HG03575 (cell line): ENCODE measurements at regions not wholly inside any gene's neighbourhood (a gene's known extent, or its start where the extent isn't known, plus 50 kb on each side); places are given as distances from the start of the nearest gene placed in this dataset.

Experiments
- ATAC-seq: cut with Tn5 transposase; IDR thresholded peaks from one replicate; pipeline ENCODE4 v1.9.1; 2021; ENCODE audit not compliant: unreplicated experiment, insufficient number of reproducible peaks, low FRiP score; ENCODE audit errors: extremely low read depth

GRCh38 chr12:76259660-76260389, 88.4 kb downstream of the BBS10 start:
- no peak for ATAC-seq

- ATAC-seq = no peak
Measured at GRCh38 chr12:76259106-76259505, 89.1 kb downstream of the BBS10 start.

GRCh38 chr12:76256904-76257303, 91.3 kb downstream of the BBS10 start:
- no peak for ATAC-seq

- ATAC-seq = no peak
Measured at GRCh38 chr12:76256321-76256720, 91.9 kb downstream of the BBS10 start.

GRCh38 chr12:76255692-76256091, 92.5 kb downstream of the BBS10 start:
- no peak for ATAC-seq

- no peak for ATAC-seq
Measured at GRCh38 chr12:76255281-76255680, 92.9 kb downstream of the BBS10 start.

- ATAC-seq = no peak
Measured at GRCh38 chr12:76252031-76252430, 96.2 kb downstream of the BBS10 start.

GRCh38 chr12:76250256-76250655, 98.0 kb downstream of the BBS10 start:
- ATAC-seq = no peak

GRCh38 chr12:76249501-76249900, 98.7 kb downstream of the BBS10 start:
- no peak for ATAC-seq

GRCh38 chr12:76247992-76248391, 100.2 kb downstream of the BBS10 start:
- no peak for ATAC-seq

- ATAC-seq = no peak
Measured at GRCh38 chr12:76247026-76247646, 101.1 kb downstream of the BBS10 start.

GRCh38 chr12:76246611-76247010, 101.6 kb downstream of the BBS10 start:
- ATAC-seq = no peak

- no peak for ATAC-seq
Measured at GRCh38 chr12:76244300-76244699, 103.9 kb downstream of the BBS10 start.

- ATAC-seq = no peak
Measured at GRCh38 chr12:76242813-76243550, 105.2 kb downstream of the BBS10 start.

GRCh38 chr12:76241371-76241770, 106.8 kb downstream of the BBS10 start:
- ATAC-seq = no peak

GRCh38 chr12:76240281-76240680, 107.9 kb downstream of the BBS10 start:
- no peak for ATAC-seq

GRCh38 chr12:76238688-76239087, 109.5 kb downstream of the BBS10 start:
- ATAC-seq = no peak

- no peak for ATAC-seq
Measured at GRCh38 chr12:76237086-76237701, 111.0 kb downstream of the BBS10 start.

GRCh38 chr12:76236640-76237039, 111.6 kb downstream of the BBS10 start:
- ATAC-seq = no peak

GRCh38 chr12:76234741-76235140, 113.5 kb downstream of the BBS10 start:
- no peak for ATAC-seq
